ENCODE measurements at regions not wholly inside any gene's neighbourhood (a gene's known extent, or its start where the extent isn't known, plus 50 kb on each side); places are given as distances from the start of the nearest gene placed in this dataset.

GRCh38 chr16:13645601-13646245, 274.2 kb upstream of the ERCC4 start:
- no peak for DNase-seq (ENCODE audit: low read depth)

GRCh38 chr16:13660807-13661206, 259.1 kb upstream of the ERCC4 start:
- no peak for TF ChIP-seq CTCF (conservative IDR thresholded peaks at IDR 0.05; ENCODE audit: low read depth, low read length)
- no peak for DNase-seq (ENCODE audit: low read depth)
- no peak overlapping the region for H3K4me3 ChIP-seq (ENCODE audit: low read depth, low read length)

More at GRCh38 chr16:13645601-13646245, 274.2 kb upstream of the ERCC4 start:
- H3K4me3 ChIP-seq (ENCODE audit: low read depth, low read length) = no peak overlapping the region
- TF ChIP-seq CTCF (conservative IDR thresholded peaks at IDR 0.05; ENCODE audit: low read depth, low read length) = no peak

DNA sequence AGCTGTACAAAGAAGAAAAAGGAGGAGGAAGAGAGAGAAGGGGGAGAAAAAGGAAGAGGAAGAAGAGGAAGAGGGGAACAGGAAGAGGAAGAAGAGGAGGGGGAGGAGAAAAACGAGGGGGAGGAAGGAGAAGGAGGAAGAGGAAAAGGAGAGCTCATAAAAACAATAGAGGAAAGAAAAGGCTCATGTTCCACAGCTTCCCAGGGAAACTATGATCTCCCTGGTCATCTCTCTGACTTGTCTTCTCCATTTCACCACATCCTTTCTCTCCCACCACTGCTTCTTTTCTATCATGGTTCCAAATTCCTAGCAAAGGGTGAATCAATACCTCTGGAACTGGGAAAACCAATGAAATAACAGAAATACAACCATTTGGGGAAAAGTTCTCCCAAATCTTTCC, 254.1 kb upstream of the ERCC4 start:
- H3K4me3 ChIP-seq (ENCODE audit: low read depth, low read length) = no peak overlapping the region
- TF ChIP-seq CTCF (conservative IDR thresholded peaks at IDR 0.05; ENCODE audit: low read depth, low read length) = no peak
- no peak for DNase-seq (ENCODE audit: low read depth)

GRCh38 chr16:13672196-13672595, 247.8 kb upstream of the ERCC4 start:
- no peak for DNase-seq (ENCODE audit: low read depth)
- H3K4me3 ChIP-seq (ENCODE audit: low read depth, low read length) = no peak overlapping the region
- no peak for TF ChIP-seq CTCF (conservative IDR thresholded peaks at IDR 0.05; ENCODE audit: low read depth, low read length)

DNA sequence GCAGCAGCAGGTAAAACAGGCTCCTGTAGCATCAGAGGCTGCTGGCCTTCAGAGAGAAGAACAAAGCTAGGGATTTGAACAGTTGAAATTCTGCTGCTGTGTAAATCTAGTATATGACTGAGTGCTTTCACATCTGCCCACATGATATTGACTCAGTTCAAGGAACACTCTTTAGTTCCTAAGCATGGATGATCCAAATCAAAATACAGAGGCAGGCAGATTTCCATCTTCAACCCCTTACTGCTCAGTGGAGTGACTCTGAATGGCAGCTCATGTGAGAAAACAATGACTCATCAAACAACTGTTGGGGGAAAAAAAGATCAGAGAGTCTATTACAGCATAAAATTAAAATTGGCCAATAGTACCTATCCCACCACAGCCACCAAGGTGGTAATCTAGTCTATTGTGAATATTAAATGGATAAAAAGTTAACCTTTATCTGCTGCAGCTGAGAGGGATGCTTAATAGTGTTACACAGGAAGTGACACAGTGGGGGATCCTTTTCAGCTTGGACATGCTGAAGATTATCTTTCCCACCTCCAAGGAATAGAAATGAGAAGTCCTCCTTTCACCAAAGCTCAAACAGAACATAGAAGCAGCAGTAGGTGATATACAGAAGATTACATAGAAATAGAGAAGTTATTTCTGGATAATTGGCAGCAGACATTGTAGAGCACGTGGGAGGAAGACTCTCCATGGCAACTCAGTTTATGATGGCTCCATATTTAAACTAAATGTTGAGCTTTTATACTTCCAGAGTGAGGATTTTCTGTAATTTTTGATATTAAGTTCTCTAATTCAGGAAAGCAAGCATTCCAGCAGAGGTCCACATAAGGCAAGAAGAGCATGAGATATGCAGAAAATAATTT, 239.7 kb upstream of the ERCC4 start:
- no peak for TF ChIP-seq CTCF (conservative IDR thresholded peaks at IDR 0.05; ENCODE audit: low read depth, low read length)
- H3K4me3 ChIP-seq (ENCODE audit: low read depth, low read length) = no peak overlapping the region
- DNase-seq (ENCODE audit: low read depth) = no peak

- no peak for DNase-seq (ENCODE audit: low read depth)
- no peak for TF ChIP-seq CTCF (conservative IDR thresholded peaks at IDR 0.05; ENCODE audit: low read depth, low read length)
- H3K4me3 ChIP-seq (ENCODE audit: low read depth, low read length) = no peak overlapping the region
These were observed 235.0 kb upstream of the ERCC4 start for GRCh38 chr16:13684819-13685563.

Data from choroid plexus epithelial cell (primary cell).